ENCODE measurements at regions not wholly inside any gene's neighbourhood (a gene's known extent, or its start where the extent isn't known, plus 50 kb on each side); places are given as distances from the start of the nearest gene placed in this dataset.

GRCh38 chr3:152656214-152656971, 178.5 kb upstream of the P2RY1 start:
- ChIA-PET POLR2A (no interaction called here), CTCF (no interaction called here)
- no peak overlapping the region for H3K9ac ChIP-seq (replicated peaks; ENCODE audit: extremely low read depth, insufficient read depth, low read length)
- intact Hi-C loops (cut with micrococcal nuclease), result no loop called here
- H3K79me2 ChIP-seq (ENCODE audit: control insufficient read depth, insufficient read depth, low read length), result no peaks in the 10 kb centered on the region
- BruUV-seq (replicated peaks), result no TSS peak
- dilution Hi-C loops (cut with MboI; ENCODE audit: extremely low pct_ligation_motif_present, low sequenced_read_pairs), result no loop called here
- H3K4me3 ChIP-seq (replicated peaks in 1 of 3; ENCODE audit: insufficient read depth in 1 of 3, low read depth in 1 of 3, low read length in 3 of 3), result no peak overlapping the region
- no peak overlapping the region for H3K27ac ChIP-seq (ENCODE audit: insufficient read depth, low read depth, low read length)
- FAIRE-seq (no peak), DNase-seq (ENCODE audit: low read depth, low spot score) (peak; percentile 41)
- H3K27me3 ChIP-seq (ENCODE audit: control insufficient read depth in 2 of 2, insufficient read depth in 2 of 2, low read length in 2 of 2), result peaks cover 0 to 3% of the 10 kb centered on the region in 2 experiments
- H3K36me3 ChIP-seq (ENCODE audit: control insufficient read depth in 2 of 2, extremely low read depth in 1 of 2, insufficient read depth in 2 of 2, low read length in 2 of 2), result no peaks in the 10 kb centered on the region
- peak overlapping the region; percentile 66 for H3K4me2 ChIP-seq (ENCODE audit: insufficient read depth, low read length)
- no peaks in the 10 kb centered on the region for H3K9me3 ChIP-seq (replicated peaks; ENCODE audit: control insufficient read depth, insufficient read depth, low read length)
- H2AFZ ChIP-seq (ENCODE audit: low read depth, low read length), result no peak overlapping the region
- TF ChIP-seq POLR2AphosphoS5 (IDR thresholded peaks at IDR 0.05; ENCODE audit: insufficient read depth, low read depth, low read length) (no peak), FOS (IDR thresholded peaks at IDR 0.05; ENCODE audit: borderline replicate concordance, insufficient read depth, low read length) (no peak), GATA2 (IDR thresholded peaks at IDR 0.05; ENCODE audit: insufficient read depth, insufficient read length, low read depth, low read length) (peak; percentile 54)
- peaks cover 4% of the 10 kb centered on the region for H3K4me1 ChIP-seq (ENCODE audit: control insufficient read depth, extremely low read depth, insufficient read depth, low read length)
- H4K20me1 ChIP-seq (replicated peaks; ENCODE audit: control insufficient read depth, extremely low read depth, insufficient read depth, low read length), result no peaks in the 10 kb centered on the region
- H3K9me1 ChIP-seq (replicated peaks; ENCODE audit: control insufficient read depth, extremely low read depth, insufficient read depth, low read length), result no peaks in the 10 kb centered on the region

DNA sequence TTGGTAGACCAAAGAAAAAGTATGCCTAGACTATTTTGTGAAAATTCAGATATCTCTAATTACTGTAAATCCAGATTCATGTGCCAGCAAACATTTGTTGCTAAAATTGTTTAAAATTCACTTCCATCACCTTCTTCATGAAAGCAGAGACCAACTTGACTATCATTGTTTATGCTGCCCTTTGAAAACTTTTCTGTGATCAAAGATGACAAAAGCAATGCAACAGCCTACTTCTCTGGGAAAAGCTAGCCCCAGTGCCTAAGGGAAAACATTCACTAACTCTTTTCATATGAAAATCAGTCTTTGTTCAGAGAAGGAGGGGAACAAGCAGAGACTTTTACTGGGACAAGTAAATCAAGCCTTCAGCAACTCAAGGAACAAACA, 178.0 kb upstream of the P2RY1 start:
- DNase-seq (ENCODE audit: low read depth, low spot score), result no peak
- no peaks in the 10 kb centered on the region for H3K9me3 ChIP-seq (replicated peaks; ENCODE audit: control insufficient read depth, insufficient read depth, low read length)
- H3K36me3 ChIP-seq (ENCODE audit: control insufficient read depth in 2 of 2, extremely low read depth in 1 of 2, insufficient read depth in 2 of 2, low read length in 2 of 2), result no peaks in the 10 kb centered on the region
- H3K79me2 ChIP-seq (ENCODE audit: control insufficient read depth, insufficient read depth, low read length), result no peaks in the 10 kb centered on the region
- peak overlapping the region; percentile 66 for H3K4me2 ChIP-seq (ENCODE audit: insufficient read depth, low read length)
- H2AFZ ChIP-seq (ENCODE audit: low read depth, low read length), result no peak overlapping the region
- intact Hi-C loops (cut with micrococcal nuclease), result no loop called here
- TF ChIP-seq POLR2AphosphoS5 (IDR thresholded peaks at IDR 0.05; ENCODE audit: insufficient read depth, low read depth, low read length) (no peak), MAX (IDR thresholded peaks at IDR 0.05; ENCODE audit: insufficient read depth, insufficient read length) (no peak), EZH2 (IDR thresholded peaks at IDR 0.05; ENCODE audit: borderline replicate concordance, low read depth, low read length, severe bottlenecking) (no peak), FOS (IDR thresholded peaks at IDR 0.05; ENCODE audit: borderline replicate concordance, insufficient read depth, low read length) (no peak), MYC (IDR thresholded peaks at IDR 0.05; ENCODE audit: low read depth, low read length) (no peak), POLR2A (IDR thresholded peaks at IDR 0.05; ENCODE audit: low read depth, low read length) (no peak), JUN (IDR thresholded peaks at IDR 0.05; ENCODE audit: borderline replicate concordance, insufficient read depth, insufficient read length, low read depth) (no peak), GATA2 (IDR thresholded peaks at IDR 0.05; ENCODE audit: insufficient read depth, insufficient read length, low read depth, low read length) (no peak)
- TF ChIP-seq, protein P1, sequence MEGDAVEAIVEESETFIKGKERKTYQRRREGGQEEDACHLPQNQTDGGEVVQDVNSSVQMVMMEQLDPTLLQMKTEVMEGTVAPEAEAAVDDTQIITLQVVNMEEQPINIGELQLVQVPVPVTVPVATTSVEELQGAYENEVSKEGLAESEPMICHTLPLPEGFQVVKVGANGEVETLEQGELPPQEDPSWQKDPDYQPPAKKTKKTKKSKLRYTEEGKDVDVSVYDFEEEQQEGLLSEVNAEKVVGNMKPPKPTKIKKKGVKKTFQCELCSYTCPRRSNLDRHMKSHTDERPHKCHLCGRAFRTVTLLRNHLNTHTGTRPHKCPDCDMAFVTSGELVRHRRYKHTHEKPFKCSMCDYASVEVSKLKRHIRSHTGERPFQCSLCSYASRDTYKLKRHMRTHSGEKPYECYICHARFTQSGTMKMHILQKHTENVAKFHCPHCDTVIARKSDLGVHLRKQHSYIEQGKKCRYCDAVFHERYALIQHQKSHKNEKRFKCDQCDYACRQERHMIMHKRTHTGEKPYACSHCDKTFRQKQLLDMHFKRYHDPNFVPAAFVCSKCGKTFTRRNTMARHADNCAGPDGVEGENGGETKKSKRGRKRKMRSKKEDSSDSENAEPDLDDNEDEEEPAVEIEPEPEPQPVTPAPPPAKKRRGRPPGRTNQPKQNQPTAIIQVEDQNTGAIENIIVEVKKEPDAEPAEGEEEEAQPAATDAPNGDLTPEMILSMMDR (IDR thresholded peaks at IDR 0.05; ENCODE audit: extremely low read depth in 1 of 2, insufficient read depth in 1 of 2, low read depth in 1 of 2, low read length in 2 of 2), result no peak
- no peaks in the 10 kb centered on the region for H3K9me1 ChIP-seq (replicated peaks; ENCODE audit: control insufficient read depth, extremely low read depth, insufficient read depth, low read length)
- ChIA-PET CTCF (no interaction called here), POLR2A (no interaction called here)
- no peak for FAIRE-seq
- H4K20me1 ChIP-seq (replicated peaks; ENCODE audit: control insufficient read depth, extremely low read depth, insufficient read depth, low read length), result no peaks in the 10 kb centered on the region
- dilution Hi-C loops (cut with MboI; ENCODE audit: extremely low pct_ligation_motif_present, low sequenced_read_pairs), result no loop called here
- no peak overlapping the region for H3K27ac ChIP-seq (ENCODE audit: insufficient read depth, low read depth, low read length)
- peaks cover 0 to 3% of the 10 kb centered on the region in 2 experiments for H3K27me3 ChIP-seq (ENCODE audit: control insufficient read depth in 2 of 2, insufficient read depth in 2 of 2, low read length in 2 of 2)
- H3K4me1 ChIP-seq (ENCODE audit: control insufficient read depth, extremely low read depth, insufficient read depth, low read length), result peaks cover 4% of the 10 kb centered on the region
- no peak overlapping the region for H3K4me3 ChIP-seq (replicated peaks in 1 of 3; ENCODE audit: insufficient read depth in 1 of 3, low read depth in 1 of 3, low read length in 3 of 3)
- no TSS peak for BruUV-seq (replicated peaks)
- no peak overlapping the region for H3K9ac ChIP-seq (replicated peaks; ENCODE audit: extremely low read depth, insufficient read depth, low read length)

Data from endothelial cell of umbilical vein (primary cell).